Spleen (tissue), 11 donors: ENCODE measurements at regions not wholly inside any gene's neighbourhood (a gene's known extent, or its start where the extent isn't known, plus 50 kb on each side); places are given as distances from the start of the nearest gene placed in this dataset.

Source experiments
- DNase-seq: peaks from one replicate; pipeline ENCODE4 v3.0.0-alpha.2; 2020
- H3K27ac ChIP-seq, 8 donors: fragments of 200-600 bp; sonication (generic) in 7 of 8; 1 replicate in 4 of 8; 2 replicates in 4 of 8; pipeline versions ENCODE4 v1.5.0 to v1.8.0; 2016 to 2021; ENCODE audit warnings: inconsistent platforms in 4 of 8, mild to moderate bottlenecking in 4 of 8, moderate library complexity in 1 of 8
- H3K27me3 ChIP-seq, 7 donors: fragments of 200-600 bp; sonication (generic) in 6 of 7; replicated peaks in 1 of 7; 1 replicate in 4 of 7; 2 replicates in 3 of 7; pipeline versions ENCODE4 v1.5.0 to v1.8.0; 2016 to 2021; ENCODE audit warnings: inconsistent platforms in 3 of 7, mild to moderate bottlenecking in 1 of 7
- H3K36me3 ChIP-seq, 6 donors: fragments of 200-600 bp; sonication (generic) in 5 of 6; 1 replicate in 4 of 6; 2 replicates in 2 of 6; pipeline versions ENCODE4 v1.5.0 to v1.8.0; 2016 to 2021; ENCODE audit warnings: inconsistent platforms in 2 of 6
- H3K4me1 ChIP-seq, 6 donors: fragments of 200-600 bp; sonication (generic) in 5 of 6; 1 replicate in 3 of 6; 2 replicates in 3 of 6; pipeline versions ENCODE4 v1.5.0 to v1.8.0; 2016 to 2021; ENCODE audit warnings: inconsistent platforms in 3 of 6
- H3K4me3 ChIP-seq, 8 donors: fragments of 200-600 bp; sonication (generic) in 7 of 8; 1 replicate in 4 of 8; 2 replicates in 4 of 8; pipeline versions ENCODE4 v1.5.0 to v1.8.0; 2016 to 2021; ENCODE audit warnings: inconsistent platforms in 4 of 8, mild to moderate bottlenecking in 4 of 8, moderate library complexity in 2 of 8
- H3K9me3 ChIP-seq, 8 donors: fragments of 200-600 bp; sonication (generic) in 7 of 8; 1 replicate in 4 of 8; 2 replicates in 4 of 8; pipeline versions ENCODE4 v1.5.0 to v1.8.0; 2016 to 2021; ENCODE audit warnings: inconsistent platforms in 4 of 8
- POLR2A ChIP-seq, 3 donors: fragments of 450-650 bp; IDR thresholded peaks; one replicate each; pipeline ENCODE4 v1.5.1; 2017; ENCODE audit warnings: antibody characterized with exemption in 3 of 3, mild to moderate bottlenecking in 1 of 3
- POLR2AphosphoS5 ChIP-seq, 3 donors: sonication (generic); formaldehyde crosslinking; IDR thresholded peaks; one replicate each; pipeline ENCODE4 v1.5.1; 2017; ENCODE audit warnings: antibody characterized with exemption in 3 of 3
- WGBS, 5 donors: extraction: QIAGEN DNeasy Blood & Tissue Kit in 3 of 5; methylation state at CpG; one replicate each; pipeline versions ENCODE4 v1.1.5 to v1.1.7; 2013 to 2018; 5-methylcytosine and 5-hydroxymethylcytosine counted together
- intact Hi-C: fragments of 100-400 bp; cut with DNase I; formaldehyde crosslinking; loops from one replicate; pipeline ENCODE4 v1.15.0; 2023; ENCODE audit warnings: low total_unique reads
- TF ChIP-seq, protein P1 (sequence below), 11 experiments: fragments of 200-600 bp in 7 of 11; fragments of 450-650 bp in 4 of 11; sonication (generic) in 4 of 11; IDR thresholded peaks in 8 of 11; conservative IDR thresholded peaks in 3 of 11; 1 replicate in 7 of 11; 2 replicates in 4 of 11; pipeline versions ENCODE4 v1.4.0 to v1.8.0; 2016 to 2021; ENCODE audit warnings: antibody characterized with exemption in 11 of 11, inconsistent platforms in 4 of 11, mild to moderate bottlenecking in 1 of 11
- donor health status: healthy with polysubstance abuse.
- donor health status: DM: no; HTN: no; CAD: no; lungs with moderate emphysema.
- donor health status: DM: no; HTN: no; CAD: no.
- donor health status: Bipolar disorder and iron deficiency.
- donor health status: healthy.
- donor health status: DM: no; HTN: no; CAD: no.
- donor health status: DM: yes; HTN: yes; CAD: no.

DNA sequence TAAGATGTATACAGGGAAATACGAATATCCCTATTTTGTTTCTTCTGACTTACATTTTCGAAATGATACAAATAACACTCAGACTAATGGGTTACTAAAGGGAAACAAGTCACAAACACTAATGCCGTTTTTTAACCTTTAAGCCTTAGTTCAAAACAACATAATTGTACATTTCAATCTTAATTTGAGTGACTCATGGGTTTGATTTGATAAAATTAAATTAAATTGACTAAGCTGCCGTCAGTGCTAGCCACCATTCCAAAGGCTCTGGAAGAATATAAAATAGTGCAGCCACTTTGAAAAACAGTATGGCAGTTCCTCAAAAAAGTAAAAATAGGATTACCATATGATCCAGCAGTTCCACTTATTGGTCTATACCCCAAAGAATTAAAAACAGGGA is 133.8 kb upstream of the NT5C1B start:
- WGBS, 5 donors: 80 to 93% (median 87%) methylated on average over 4 of the region's 4 CpGs
- intact Hi-C loops: no loop called here
- Histone ChIP-seq H3K27ac (no peak overlapping the region), H3K27me3 (no peaks in the 10 kb centered on the region), H3K36me3 (no peaks in the 10 kb centered on the region), H3K4me3 (no peak overlapping the region), H3K9me3 (no peaks in the 10 kb centered on the region), H3K4me1 (no peaks in the 10 kb centered on the region)
- no peak for DNase-seq
- TF ChIP-seq POLR2AphosphoS5 (IDR thresholded peaks at IDR 0.05) (no peak), POLR2A (IDR thresholded peaks at IDR 0.05) (no peak)
- TF ChIP-seq, protein P1, sequence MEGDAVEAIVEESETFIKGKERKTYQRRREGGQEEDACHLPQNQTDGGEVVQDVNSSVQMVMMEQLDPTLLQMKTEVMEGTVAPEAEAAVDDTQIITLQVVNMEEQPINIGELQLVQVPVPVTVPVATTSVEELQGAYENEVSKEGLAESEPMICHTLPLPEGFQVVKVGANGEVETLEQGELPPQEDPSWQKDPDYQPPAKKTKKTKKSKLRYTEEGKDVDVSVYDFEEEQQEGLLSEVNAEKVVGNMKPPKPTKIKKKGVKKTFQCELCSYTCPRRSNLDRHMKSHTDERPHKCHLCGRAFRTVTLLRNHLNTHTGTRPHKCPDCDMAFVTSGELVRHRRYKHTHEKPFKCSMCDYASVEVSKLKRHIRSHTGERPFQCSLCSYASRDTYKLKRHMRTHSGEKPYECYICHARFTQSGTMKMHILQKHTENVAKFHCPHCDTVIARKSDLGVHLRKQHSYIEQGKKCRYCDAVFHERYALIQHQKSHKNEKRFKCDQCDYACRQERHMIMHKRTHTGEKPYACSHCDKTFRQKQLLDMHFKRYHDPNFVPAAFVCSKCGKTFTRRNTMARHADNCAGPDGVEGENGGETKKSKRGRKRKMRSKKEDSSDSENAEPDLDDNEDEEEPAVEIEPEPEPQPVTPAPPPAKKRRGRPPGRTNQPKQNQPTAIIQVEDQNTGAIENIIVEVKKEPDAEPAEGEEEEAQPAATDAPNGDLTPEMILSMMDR (IDR thresholded peaks at IDR 0.05 in 8 of 11, conservative IDR thresholded peaks at IDR 0.05 in 3 of 11): no peak

DNA sequence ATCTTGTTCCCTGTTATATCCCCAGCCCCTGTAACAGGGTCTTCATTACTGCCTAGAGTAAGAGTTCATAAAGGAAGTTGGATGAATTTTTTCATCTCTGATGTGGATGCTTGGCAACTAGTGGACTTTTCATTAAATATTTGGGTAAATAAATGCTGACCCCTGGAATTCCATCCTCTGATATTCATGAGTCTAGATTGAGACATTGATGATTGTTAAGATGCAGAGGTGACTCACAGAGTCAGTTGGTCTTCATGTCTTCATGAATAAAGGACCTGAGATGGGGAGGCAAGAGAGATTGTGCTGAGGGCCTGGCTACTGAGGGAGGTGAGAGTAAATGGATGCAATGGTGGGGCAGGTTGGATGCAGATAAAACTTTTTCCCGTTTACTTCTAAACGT is 132.7 kb upstream of the NT5C1B start:
- Histone ChIP-seq H3K36me3 (no peaks in the 10 kb centered on the region), H3K27ac (no peak overlapping the region), H3K4me3 (no peak overlapping the region), H3K4me1 (no peaks in the 10 kb centered on the region), H3K9me3 (no peaks in the 10 kb centered on the region), H3K27me3 (no peaks in the 10 kb centered on the region)
- DNase-seq: no peak
- TF ChIP-seq POLR2A (IDR thresholded peaks at IDR 0.05): no peak
- TF ChIP-seq, protein P1 (IDR thresholded peaks at IDR 0.05 in 8 of 11, conservative IDR thresholded peaks at IDR 0.05 in 3 of 11): no peak
- no peak for TF ChIP-seq POLR2AphosphoS5 (IDR thresholded peaks at IDR 0.05)
- intact Hi-C loops: no loop called here
- 74 to 88% (median 79%) methylated on average over 2 of the region's 2 CpGs for WGBS, 5 donors

DNA sequence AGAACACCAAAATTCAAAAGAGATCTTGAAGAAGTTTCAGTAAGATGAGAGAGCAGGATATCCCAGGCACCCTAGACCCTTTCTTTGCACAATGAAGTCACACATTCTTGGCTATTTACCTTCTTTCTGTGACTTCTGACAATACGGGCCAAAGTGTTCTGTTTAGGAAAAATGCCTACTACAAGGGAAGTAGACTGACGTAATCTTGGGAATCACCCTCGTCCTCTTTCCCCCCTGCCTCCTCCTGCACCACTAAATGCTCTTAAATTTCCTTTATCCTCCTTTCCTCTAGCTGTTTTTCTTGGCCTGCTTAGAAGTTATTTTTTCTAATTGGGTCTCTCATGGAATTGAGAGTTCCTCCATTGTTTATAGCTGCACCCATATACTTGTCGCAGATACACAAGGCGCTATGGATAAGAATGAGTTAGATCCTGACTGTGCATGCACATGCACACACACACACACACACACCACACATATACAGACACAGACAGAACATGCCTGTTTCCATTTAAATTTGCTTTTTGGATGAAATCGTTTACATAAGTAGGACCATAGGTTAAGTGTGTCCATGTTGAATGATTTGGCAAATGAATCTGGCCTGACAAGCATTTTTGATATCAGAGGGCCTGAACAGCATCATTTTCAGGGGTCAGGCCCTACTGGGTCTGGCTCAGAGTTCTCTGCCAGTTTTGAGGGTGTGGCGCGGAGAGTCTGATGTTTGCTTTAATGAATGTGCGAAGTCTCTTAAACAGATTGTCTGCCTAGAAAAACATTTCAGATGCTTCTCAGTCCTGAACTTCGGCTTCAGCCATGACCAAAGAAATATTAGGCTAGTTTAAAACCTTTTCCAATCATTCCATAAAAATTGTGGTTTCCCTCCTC is 131.9 kb upstream of the NT5C1B start:
- 74 to 84% (median 82%) methylated on average over 10 of the region's 10 CpGs for WGBS, 5 donors
- no peaks in the 10 kb centered on the region for H3K27me3 ChIP-seq
- H3K27ac ChIP-seq: no peak overlapping the region
- DNase-seq: no peak
- no peak overlapping the region for H3K4me3 ChIP-seq
- intact Hi-C loops: no loop called here
- TF ChIP-seq POLR2A (IDR thresholded peaks at IDR 0.05): no peak
- TF ChIP-seq, protein P1 (IDR thresholded peaks at IDR 0.05 in 8 of 11, conservative IDR thresholded peaks at IDR 0.05 in 3 of 11): no peak
- TF ChIP-seq POLR2AphosphoS5 (IDR thresholded peaks at IDR 0.05): no peak
- no peaks in the 10 kb centered on the region for H3K36me3 ChIP-seq
- no peaks in the 10 kb centered on the region for H3K9me3 ChIP-seq
- no peaks in the 10 kb centered on the region for H3K4me1 ChIP-seq

DNA sequence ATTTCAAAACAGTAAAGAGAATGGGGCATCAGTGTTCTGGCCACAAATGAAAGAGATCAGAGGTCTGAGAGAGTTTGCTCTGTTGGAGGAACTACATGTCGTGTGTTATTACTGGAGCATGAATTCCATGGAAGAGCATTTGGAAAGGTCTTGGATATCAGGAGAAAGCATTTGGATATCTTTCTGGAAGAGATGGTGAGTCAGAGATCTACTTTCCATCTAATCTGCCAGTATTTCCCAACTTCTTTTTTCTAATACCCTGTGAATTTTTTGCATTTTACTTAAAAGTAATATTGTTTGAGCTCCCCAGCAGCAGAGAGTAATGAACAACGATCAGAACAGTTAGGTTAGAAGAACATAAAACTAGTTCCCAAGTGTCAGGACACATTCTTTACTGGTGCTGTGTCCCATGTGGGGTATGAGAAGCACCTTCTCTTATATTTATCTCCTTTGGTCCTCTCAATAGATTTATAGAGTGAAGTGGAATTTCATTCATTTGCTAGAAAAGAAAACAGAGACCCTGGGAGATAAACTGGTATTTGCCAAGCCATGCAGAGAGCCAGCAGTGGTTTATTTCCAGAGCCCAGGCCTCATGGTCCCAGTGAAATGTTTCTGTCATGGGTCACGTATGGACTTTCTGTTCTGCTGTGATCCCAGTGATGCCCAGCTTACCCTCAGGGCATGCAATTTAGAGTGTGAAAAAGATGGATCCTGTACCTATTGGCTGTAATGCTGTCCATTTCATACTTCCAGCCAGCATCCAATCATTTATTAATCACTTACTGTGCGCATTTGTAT is 130.8 kb upstream of the NT5C1B start:
- no peaks in the 10 kb centered on the region for H3K27me3 ChIP-seq
- H3K4me1 ChIP-seq: no peaks in the 10 kb centered on the region
- H3K9me3 ChIP-seq: peaks cover 0 to 1% (median 0%) of the 10 kb centered on the region in 8 donors
- TF ChIP-seq POLR2AphosphoS5 (IDR thresholded peaks at IDR 0.05) (no peak), POLR2A (IDR thresholded peaks at IDR 0.05) (no peak)
- TF ChIP-seq, protein P1 (IDR thresholded peaks at IDR 0.05 in 8 of 11, conservative IDR thresholded peaks at IDR 0.05 in 3 of 11): no peak
- intact Hi-C loops: no loop called here
- no peaks in the 10 kb centered on the region for H3K36me3 ChIP-seq
- no peak for DNase-seq
- no peak overlapping the region for H3K4me3 ChIP-seq
- WGBS, 5 donors: 80 to 93% (median 86%) methylated on average over 4 of the region's 4 CpGs
- H3K27ac ChIP-seq: no peak overlapping the region
